Stimulated activated CD4-positive, alpha-beta T cell treated with anti-CD3 and anti-CD28 coated beads, Interleukin-12 subunit alpha, Interleukin-12 subunit beta, amount 100 ng/mL, for 48 hours (primary cell): ENCODE measurements at regions not wholly inside any gene's neighbourhood (a gene's known extent, or its start where the extent isn't known, plus 50 kb on each side); places are given as distances from the start of the nearest gene placed in this dataset.
A peak's percentile ranks its signal among the peaks of the same experiment; 100 is the strongest.
"Not testable (repeated sequence)": the region's sequence is repeated elsewhere in the genome, so short reads cannot be mapped to it uniquely, and the experiment has no call there.

Source experiments
- DNase-seq, 3 donors: peaks; one replicate each; pipeline ENCODE4 v3.0.0-alpha.2; 2020; ENCODE audit warnings: low read depth in 2 of 3, low spot score in 1 of 3

DNA sequence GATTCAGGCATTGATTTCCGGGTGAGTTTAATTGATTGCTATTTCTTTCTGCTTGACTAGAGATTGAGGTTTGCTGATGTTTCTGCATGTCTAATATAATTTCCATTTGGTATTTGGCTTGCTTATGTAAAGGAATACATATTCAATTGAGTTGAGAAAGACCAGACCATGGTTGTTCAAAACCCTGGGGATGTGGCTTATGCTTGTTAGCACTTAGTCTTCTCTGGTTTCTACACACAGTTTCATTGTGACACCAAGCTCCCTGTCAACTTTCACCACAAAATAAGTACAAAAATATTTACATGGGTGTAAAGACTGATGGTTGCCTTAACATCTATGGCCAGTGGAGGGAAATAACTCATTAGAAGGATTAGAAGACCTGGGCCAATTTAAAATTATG is 209.6 kb downstream of the CDH26 start:
- no peak for DNase-seq

DNA sequence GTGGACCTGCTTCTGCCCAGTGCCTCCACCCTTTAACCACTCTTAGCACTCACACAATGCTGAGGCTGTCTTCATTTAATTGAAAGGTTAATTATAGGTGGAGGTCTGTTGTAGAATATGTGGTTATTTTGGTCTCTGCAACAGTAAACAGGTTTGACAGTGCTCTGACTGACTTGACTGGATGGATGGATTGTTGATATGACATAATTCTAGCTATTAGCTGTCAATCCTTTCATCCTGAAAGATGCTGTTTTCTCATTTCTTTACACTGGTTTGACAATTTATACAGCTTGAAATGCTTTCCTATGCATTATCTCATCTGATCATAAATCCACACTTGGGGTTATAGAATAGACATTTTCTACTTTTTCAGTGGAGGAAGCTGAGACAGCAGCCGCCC is 210.7 kb downstream of the CDH26 start:
- no peak for DNase-seq

DNA sequence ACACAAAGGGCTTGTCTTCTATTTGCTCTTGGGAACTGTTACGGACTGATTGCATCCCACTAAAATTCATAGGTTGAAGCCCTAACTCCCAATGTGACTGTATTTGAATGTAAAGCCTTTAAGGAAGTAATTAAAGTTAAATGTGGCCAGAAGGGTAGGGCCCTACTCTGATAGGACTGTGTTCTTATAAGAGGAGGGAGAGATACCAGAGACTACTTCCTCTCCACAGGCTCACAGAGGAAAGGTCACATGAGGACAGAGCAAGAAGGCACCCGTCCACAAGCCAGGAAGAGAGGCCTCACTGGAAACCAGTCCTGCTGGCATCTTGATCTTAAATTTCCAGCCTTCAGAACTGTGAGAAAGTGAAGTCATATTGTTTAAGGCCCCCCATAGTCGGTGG is 211.9 kb downstream of the CDH26 start:
- no peak for DNase-seq

DNA sequence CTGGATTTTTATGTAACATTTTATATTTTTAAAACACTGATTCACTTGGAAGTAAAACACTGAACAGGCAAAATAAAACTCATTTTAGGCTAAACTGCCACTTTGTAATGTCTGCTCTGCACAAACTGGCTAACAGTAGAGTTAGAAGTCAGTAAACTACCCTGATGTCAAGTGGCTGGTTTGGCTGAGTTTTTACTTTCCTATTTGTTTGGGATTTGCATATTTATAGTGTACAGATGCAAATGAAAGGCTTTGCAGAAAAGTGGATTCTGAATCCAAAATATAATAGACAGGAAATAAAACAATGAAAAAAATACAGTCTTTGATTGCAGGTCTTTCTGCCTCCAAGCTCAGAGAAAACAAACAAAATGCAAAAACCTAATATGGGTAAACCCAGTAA is 213.1 kb downstream of the CDH26 start:
- no peak for DNase-seq

DNA sequence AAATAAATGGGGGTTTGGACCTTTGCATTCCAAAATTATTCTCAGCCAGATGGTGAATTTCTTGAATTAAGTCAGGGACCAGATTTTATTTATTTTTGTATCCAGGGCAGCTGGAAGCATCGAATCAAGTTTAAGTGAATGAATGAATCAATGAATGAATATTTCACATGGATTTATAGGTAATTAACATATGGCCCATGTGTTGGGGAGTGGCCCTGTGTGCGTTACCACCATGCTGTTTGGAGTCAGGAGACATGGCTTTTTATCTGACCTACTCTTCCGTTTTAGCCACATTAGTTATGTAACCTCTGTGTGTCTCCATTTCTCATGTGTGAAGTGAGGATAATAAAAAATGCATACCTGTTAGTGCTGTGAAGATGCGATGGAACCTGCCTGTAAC is 213.5 kb downstream of the CDH26 start:
- DNase-seq, result no peak

DNA sequence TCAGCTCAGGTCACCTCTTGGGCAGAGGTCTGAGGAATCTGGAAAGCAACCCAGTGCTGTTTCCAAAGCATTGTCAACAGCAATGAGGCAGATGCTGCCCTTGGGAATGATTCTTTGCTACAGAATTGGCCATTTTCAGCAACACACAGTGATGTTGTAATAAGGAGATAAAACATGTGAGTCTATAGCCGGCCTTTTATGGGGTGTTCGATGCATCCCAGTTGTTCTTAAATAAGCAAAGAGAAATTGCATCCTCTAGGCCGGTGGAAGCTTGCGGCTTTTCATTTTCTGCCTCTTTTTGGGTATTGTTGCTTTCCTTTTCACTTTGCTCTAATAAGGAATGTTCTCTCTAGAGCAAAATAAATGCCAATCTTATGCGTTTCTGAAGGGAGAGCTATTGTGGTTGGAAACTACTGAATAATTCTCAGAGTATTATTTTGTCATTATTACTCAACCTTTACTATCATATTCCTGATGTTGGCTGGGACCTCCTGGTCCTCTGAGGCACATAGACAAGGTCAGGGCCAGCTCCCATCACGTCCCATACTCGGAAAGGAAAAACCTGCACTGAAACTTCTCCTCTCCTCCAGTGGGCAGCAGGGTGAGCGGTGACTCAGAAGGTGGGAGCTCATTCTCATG is 214.2 kb downstream of the CDH26 start:
- no peak for DNase-seq

DNA sequence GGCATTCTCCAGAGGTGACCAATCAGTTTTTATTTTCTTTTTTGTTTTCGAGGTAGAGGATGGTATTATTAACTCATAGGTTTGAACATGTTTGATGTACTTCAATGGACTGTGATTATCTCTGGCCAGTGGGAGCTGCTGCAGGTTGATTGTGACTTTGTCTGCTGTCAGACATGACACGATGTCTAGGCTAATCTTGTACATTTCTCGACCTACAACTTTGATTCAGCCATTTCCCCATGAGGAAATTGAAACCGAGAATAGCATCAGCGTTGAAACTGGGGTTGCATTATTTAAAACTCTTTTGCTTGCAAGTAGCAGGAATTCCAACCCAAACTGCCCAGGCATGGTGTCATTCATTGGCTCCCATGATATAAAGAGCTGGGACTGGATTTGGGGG is 218.9 kb downstream of the CDH26 start:
- no peak for DNase-seq

DNA sequence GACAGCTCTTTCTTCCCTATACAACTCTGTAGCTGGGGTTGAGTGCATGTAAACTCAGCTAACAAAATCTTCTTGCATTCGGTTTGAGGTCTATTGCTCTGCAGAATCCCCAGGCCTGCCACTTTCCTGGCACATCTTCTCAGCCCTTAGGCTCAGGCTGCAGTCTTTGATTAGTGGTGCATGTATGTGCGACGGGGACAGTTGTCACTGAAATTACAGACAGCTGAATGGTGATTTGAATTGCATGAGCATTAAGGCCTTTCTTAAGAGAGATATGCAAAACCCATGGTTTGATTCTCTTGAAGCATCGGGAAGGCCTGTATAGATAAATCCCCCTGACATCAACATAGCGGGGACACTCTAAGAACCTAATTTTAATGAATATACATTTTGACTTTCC is 222.8 kb downstream of the CDH26 start:
- no peak for DNase-seq

DNA sequence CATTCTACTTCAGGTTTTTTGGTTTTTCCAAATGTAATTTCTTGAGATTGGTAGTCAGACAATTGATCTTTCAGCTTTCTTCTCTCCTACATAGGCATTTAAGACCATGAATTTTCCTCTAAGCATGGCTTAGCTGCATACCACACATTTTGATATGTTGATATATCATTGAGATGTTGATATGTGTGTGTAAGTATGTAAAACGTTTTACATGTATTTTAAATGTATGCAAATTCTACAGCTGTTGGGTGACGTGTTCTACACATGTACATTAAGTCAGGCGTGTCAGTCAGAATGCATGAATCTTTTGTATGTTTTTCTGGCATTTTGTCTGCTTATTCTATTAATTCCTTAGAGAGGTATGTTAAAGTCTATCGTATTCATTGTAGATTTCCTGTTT is 228.2 kb downstream of the CDH26 start:
- DNase-seq, result no peak

DNA sequence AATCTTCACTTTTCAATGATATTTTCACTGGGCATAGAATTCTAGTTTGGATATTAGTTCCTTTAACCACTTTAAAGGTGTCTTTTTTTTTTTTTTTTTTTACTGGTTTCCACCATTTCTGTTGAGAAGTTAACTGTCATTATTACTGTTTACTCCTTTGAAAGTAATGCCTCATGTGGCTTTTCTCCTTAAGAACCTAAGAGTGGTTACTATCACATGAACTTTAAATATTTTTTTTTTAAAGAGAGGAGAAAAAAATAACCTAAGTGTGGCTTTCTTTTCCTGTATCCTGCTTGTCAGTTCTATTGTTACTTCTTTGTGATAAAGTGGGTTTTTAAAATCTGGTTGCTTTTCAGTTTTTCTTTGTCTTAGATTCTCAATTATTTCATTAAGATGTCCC is 229.5 kb downstream of the CDH26 start:
- DNase-seq, result no peak

DNA sequence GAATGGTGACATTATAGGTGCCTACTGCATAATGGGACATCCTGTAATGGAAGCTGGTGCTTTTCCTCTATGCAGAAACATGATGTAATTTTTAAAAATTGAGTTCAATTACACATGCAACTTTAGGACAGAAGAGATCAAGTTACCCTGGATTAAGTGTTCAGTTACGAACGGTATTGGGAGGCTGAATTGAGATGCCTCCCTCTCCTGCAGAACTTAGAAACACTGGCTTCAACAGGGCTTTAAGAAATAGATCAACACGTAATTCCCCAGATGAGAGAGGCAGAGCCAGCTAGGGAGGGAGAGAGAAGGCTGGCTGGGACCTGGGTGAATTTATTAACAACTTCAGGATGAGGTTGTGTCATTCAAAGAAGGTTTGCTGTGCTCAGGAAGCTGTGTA is 232.8 kb downstream of the CDH26 start:
- DNase-seq, result no peak

DNA sequence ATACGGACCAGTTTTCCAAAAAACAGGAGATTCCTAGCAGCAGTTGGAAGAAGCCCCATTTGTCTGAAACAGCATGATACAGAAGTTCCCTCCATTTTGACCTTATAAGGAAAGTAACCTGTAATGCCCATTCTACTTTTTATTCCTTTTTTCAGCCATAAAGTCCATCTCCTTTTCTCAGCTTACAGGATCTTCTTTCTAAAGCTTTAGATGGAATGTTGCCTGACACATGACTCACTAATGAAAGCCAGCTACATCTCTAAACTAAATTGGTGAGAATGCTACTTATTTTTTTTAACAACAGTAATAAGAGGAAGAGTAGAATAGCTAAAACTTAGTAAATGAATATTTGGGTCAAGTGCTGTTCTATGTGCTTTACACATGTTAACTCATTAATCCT is 234.1 kb downstream of the CDH26 start:
- no peak for DNase-seq

DNA sequence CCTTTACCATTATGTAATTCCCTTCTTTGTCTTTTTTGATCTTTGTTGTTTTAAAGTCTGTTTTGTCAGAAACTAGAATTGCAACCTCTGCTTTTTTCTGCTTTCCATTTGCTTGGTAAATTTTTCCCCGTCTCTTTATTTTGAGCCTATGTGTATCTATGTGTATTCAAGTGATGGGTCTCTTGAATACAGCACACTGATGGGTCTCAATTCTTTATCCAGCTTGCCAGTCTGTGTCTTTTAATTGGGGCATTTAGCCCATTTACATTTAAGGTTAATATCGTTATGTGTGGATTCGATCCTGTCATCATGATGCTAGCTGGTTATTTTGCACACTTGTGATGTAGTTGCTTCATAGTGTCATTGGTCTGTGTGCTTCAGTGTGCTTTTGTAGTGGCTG is 240.9 kb downstream of the CDH26 start:
- DNase-seq, result not testable (repeated sequence)

DNA sequence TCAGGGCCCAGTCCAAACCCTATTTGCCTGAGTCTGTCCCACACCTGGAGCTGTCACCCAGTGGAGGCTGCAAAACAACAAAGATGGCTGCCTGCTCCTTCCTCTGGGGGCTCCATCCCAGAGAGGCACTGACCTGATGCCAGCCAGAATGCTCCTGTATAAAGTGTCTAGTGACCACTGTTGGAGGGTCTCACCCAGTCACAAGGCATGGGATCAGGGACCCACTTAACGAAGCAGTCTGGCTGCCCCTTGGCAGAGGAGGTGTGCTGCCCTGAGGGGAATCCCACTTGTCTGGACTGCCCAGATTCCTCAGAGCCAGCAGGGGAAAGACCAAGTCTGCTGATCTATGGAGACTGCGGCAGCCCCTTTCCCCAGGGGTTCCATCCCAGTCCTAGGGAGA is 241.6 kb downstream of the CDH26 start:
- DNase-seq, result no peak

DNA sequence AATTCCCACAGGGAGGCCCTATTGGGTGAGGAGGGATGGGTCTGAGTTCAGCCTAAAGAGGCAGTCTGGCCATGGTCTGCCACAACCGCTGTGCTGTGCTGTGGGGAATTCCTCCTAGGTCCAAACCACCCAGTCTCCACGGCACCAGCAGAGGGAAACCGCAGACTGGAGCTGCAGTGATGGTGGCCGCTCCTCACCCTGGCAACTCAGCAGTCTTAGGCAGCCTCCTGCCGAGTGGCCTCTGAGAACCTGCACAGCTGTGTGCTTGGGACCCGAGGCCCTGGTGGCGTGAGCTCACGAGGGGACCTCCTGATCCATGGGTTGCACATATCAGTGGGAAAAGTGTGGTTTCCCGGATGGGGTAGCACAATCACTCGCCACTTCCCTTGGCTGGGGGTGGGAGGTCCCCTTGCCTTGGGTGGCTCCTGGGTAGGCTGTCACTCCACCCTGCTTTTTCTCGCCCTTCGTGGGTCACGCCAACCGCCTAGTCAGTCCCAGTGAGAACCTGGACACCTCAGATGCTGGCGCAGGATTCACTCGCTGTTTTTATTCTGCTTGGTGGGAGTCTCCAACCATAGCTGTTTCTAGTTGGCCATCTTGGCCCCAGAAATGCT is 242.2 kb downstream of the CDH26 start:
- DNase-seq, result no peak

DNA sequence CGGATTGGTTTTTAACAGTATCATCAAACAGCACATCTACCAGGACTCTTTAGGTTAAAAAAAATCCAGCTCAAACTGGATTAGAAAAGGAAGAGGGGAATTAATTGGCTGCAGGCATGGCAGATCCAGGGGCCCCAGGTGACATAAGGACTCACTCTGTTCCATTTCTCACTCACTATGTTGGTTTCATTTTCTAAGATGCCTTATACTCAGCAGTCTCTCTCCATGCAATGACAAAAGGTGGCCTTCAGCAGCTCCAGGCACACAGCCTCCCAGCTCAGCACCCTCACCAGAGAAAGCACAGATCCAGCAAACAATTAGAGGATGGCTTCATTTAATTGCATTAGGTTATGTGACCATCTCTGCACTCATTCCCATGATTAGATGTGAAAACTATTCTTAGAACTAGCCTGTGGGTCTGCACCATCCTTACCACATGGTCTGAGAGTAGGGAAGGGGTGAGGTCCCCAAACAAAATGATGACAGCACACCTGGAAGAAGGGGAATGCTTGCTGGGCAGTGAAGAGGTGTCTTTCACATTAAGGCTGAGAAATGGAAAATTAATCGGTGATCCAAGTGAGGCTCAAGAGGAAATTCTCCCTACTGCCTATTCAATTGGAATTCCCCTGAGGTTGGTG is 243.1 kb downstream of the CDH26 start:
- DNase-seq, result no peak

DNA sequence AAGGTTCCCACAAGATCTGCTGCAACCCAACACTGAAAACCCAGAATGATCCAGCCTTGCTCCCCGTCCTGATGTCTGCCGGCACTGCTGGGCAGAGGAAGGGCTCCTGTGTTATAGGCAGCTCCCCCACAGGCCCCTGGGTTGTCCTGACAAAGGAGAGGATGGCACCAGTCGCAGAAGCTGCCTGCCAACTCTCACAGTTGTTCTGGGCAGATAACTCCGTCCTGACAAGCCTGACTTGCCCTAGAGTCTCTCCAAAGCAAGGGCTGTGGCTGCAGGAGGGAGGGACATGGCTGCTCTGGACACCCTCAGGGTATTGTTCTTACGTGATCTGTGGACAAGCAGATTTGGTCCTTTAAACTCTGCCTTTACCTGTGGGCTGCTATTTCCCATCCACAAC is 243.8 kb downstream of the CDH26 start:
- DNase-seq, result no peak

DNA sequence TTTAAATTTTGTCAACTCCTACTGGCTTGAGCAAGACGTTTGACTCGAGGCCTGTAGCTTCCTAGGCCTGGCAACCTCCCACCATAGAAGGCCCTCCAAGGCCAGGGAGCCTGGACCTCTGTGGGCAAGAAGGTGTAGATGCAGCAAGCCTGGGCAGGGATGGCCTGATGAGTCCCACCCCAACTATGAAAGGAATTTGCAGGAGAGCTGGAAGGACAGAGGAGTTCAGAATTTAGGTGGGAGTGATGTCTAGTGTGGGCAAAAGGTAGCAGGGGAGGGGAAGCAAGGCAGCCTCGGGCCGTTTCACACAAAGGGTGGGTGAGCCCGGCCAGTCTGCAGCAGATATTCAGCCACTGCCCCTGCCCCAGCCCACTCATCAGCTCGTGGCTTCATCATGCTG is 245.2 kb downstream of the CDH26 start:
- no peak for DNase-seq

DNA sequence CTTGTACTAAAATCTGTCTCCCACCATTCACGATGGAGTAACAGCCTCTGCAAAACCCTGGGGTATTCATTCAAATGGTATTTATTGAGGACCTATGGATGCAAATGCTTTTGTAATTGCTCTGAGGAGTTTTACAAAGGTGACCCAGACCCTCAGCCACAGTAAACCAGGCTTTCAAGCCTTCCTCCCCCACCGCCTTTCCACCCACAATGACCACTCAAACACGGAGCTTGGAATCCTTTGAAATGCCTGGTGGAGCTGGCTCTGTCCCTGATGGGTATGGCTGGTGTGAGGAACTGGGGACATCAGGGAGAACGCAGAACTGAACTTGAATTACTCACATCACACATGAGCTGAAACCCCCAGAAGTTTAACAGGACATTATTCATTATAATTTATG is 246.4 kb downstream of the CDH26 start:
- DNase-seq, result no peak

DNA sequence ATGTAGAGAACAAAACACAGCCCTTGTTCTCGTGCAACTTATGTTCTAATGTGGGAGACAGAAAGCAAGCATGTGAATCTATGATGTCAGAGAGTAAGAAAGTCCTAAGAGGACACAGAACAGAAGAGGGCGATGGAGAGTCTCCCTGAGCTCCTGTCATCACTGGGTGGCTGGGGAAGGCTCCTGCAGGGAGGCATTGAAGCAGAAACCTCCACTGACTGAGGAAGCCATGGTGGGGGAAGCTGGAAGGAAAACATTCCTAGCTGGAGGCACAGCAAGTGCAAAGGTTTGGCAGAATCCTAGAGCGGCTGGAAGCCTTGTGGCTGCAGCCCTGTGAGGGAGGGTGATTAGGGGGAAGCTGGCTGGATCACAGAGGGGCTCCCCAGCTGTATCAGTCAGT is 248.0 kb downstream of the CDH26 start:
- DNase-seq, result no peak

DNA sequence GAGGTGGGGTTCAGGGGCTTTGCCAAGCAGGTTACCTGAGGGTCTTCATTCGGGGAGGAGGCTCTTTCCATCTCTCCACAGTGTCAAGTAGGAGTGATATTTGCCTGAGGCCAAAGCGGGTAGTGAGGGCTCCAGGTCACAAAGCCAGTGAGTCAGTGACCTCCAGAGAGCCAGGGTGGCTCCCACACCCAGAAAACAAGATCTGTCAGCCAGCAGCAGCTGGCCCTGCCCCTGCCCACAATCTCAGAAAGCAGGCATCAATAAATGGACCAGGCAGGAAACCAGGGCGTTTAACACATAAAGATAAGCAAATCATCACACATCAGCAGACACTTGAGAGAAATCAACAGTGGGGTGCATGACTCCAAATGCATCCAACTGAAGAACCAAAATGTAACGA is 250.8 kb downstream of the CDH26 start:
- no peak for DNase-seq

DNA sequence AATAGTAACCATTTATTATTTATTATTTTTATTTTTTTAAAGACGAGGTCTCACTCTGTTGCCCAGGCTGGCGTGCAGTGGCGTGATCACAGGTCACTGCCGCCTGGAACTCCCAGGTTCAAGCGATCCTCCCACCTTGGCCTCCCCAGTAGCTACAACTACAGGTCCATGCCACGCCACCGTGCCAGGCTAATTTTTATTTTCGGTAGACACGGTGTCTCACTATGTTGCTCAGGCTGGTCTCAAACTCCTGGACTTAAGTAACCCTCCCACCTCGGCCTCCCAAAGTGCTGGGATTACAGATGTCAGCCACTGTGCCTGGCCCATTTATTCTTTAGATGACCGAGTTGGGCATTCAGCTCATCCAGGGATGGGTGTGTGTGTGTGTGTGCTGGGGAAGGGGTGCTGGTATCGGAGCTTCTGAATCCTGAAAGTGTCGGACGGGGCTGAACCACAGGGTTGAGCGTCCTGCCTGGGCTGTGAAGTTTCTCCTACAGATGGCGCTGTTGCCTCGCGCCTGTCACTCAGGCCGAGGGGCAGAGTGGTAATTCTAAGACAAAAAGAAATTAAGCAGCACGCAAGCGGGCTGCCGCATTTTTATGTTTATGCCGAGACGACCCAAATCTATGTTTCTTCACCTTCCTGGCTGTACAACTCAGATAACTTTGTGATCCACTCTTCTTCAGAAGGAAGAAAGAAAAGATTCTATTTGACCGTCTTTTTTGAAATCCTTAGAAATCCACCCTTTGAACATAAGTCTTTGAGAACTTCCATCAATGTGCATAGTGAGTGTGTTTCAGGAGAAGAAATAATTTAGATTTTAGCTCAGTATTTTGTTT is 252.8 kb downstream of the CDH26 start:
- DNase-seq, result peak; percentile 35 to 59 (median 45)
